ENCODE measurements at regions not wholly inside any gene's neighbourhood (a gene's known extent, or its start where the extent isn't known, plus 50 kb on each side); places are given as distances from the start of the nearest gene placed in this dataset.
A peak's percentile ranks its signal among the peaks of the same experiment; 100 is the strongest.

- peak overlapping the region in 11 of 12 donors; percentile 9 to 96 (median 62) for H3K27ac ChIP-seq
Observed at GRCh38 chr12:124396544-124397398, 101.9 kb downstream of the RFLNA start.

DNA sequence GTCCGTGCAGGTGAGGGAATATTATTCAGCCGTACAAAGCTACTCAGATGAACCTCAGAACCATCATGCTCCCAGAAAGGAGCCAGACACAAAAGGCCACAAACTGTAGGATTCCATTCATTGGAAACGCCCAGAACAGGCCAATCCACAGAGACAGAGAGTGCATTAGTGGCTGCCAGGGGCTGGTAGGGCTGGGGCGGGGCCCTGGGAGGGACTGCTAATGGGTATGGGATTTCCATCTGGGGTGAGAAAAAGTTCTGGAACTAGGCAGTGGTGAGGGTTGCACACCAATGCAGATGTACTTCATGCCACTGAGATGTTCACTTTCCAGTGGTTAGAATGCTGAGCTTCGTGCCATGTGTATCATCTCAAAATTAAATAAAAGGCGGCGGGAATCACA lies 101.1 kb downstream of the RFLNA start:
- no peak for DNase-seq

More at GRCh38 chr12:124396544-124397398, 101.9 kb downstream of the RFLNA start:
- TF ChIP-seq POLR2A (IDR thresholded peaks at IDR 0.05) (no peak), CTCF (IDR thresholded peaks at IDR 0.05) (no peak)
- Histone ChIP-seq H3K27me3 (no peaks in the 10 kb centered on the region), H3K4me1 (peaks cover 25 to 82% (median 69%) of the 10 kb centered on the region in 12 donors), H3K9me3 (no peaks in the 10 kb centered on the region), H3K4me3 (no peak overlapping the region), H3K36me3 (peaks cover 0 to 84% (median 52%) of the 10 kb centered on the region in 9 donors)
- 67 to 92% (median 76%) methylated on average over 10 to 35 of the region's 35 CpGs for WGBS, 4 donors
- DNase-seq (peak in 4 of 5 donors; percentile 37 to 78 (median 66)), ATAC-seq (peak; percentile 3 to 34 (median 16))
- intact Hi-C loops (cut with DNase I), result no loop called here

GRCh38 chr12:124395284-124395752 lies 100.4 kb downstream of the RFLNA start:
- Histone ChIP-seq H3K4me1 (peaks cover 25 to 97% (median 83%) of the 10 kb centered on the region in 12 donors), H3K4me3 (no peak overlapping the region), H3K9me3 (no peaks in the 10 kb centered on the region), H3K27ac (peak overlapping the region in 4 of 12 donors; percentile 32 to 99 (median 94)), H3K27me3 (no peaks in the 10 kb centered on the region), H3K36me3 (peaks cover 0 to 69% (median 38%) of the 10 kb centered on the region in 9 donors)
- TF ChIP-seq POLR2A (IDR thresholded peaks at IDR 0.05) (no peak), CTCF (IDR thresholded peaks at IDR 0.05) (no peak)
- ATAC-seq (no peak), DNase-seq (peak in 1 of 5 donors; percentile 51)
- intact Hi-C loops (cut with DNase I), result no loop called here
- 81 to 94% (median 89%) methylated on average over 3 to 21 of the region's 21 CpGs for WGBS, 4 donors

More for the DNA sequence above, 101.1 kb downstream of the RFLNA start:
- Histone ChIP-seq H3K27ac (peak overlapping the region in 5 of 12 donors; percentile 52 to 96 (median 71)), H3K4me1 (peaks cover 25 to 90% (median 77%) of the 10 kb centered on the region in 12 donors), H3K27me3 (no peaks in the 10 kb centered on the region), H3K4me3 (no peak overlapping the region), H3K9me3 (no peaks in the 10 kb centered on the region), H3K36me3 (peaks cover 0 to 76% (median 44%) of the 10 kb centered on the region in 9 donors)
- ATAC-seq, result no peak
- 88 to 93% (median 91%) methylated on average over 7 of the region's 7 CpGs for WGBS, 4 donors
- intact Hi-C loops (cut with DNase I), result no loop called here
- TF ChIP-seq CTCF (IDR thresholded peaks at IDR 0.05), result no peak
- no peak for TF ChIP-seq POLR2A (IDR thresholded peaks at IDR 0.05)

- no peak for ATAC-seq
- Histone ChIP-seq H3K27me3 (no peaks in the 10 kb centered on the region), H3K9me3 (no peaks in the 10 kb centered on the region), H3K4me1 (peaks cover 25 to 100% (median 89%) of the 10 kb centered on the region in 12 donors), H3K27ac (peak overlapping the region in 8 of 12 donors; percentile 1 to 99 (median 94)), H3K36me3 (peaks cover 0 to 62% (median 31%) of the 10 kb centered on the region in 9 donors), H3K4me3 (no peak overlapping the region)
- intact Hi-C loops (cut with DNase I), result no loop called here
- 69 to 74% (median 73%) methylated on average over 6 of the region's 6 CpGs for WGBS, 4 donors
- no peak for DNase-seq
- TF ChIP-seq CTCF (IDR thresholded peaks at IDR 0.05) (no peak), POLR2A (IDR thresholded peaks at IDR 0.05) (no peak)
Observed at GRCh38 chr12:124394462-124395128, 99.7 kb downstream of the RFLNA start.
